MCF 10A (cell line): ENCODE measurements at regions not wholly inside any gene's neighbourhood (a gene's known extent, or its start where the extent isn't known, plus 50 kb on each side); places are given as distances from the start of the nearest gene placed in this dataset.

Experiments
- BruUV-seq: library from RNA; stranded (reverse); fragments of 400-500 nt; replicated peaks from 2 replicates; lab custom pipeline; 2021; lab: Mats Ljungman, UMichigan
- CTCF ChIA-PET: fragments of 300-600 bp; sonication (Branson Sonifier 250); formaldehyde crosslinking; extraction: SDS; loops from one replicate; lab custom pipeline; 2021; ENCODE audit warnings: antibody characterized with exemption, inconsistent platforms; lab: Yijun Ruan, JAX
- POLR2A ChIA-PET: fragments of 300-600, 350-650 bp; sonication (Branson Sonifier 250); formaldehyde crosslinking; extraction: SDS; loops from one replicate; lab custom pipeline; 2020; ENCODE audit warnings: antibody characterized with exemption, inconsistent platforms; lab: Yijun Ruan, JAX
- DNase-seq: peaks from one replicate; pipeline ENCODE4 v3.0.0-alpha.2; 2018; ENCODE audit not compliant: unreplicated experiment
- H3K27ac Mint-ChIP-seq: one replicate; pipeline ENCODE4 v1.8.0; 2022; ENCODE audit warnings: mild to moderate bottlenecking, low read depth, mixed read lengths; ENCODE audit not compliant: unreplicated experiment
- H3K27me3 Mint-ChIP-seq: one replicate; pipeline ENCODE4 v1.8.0; 2022; ENCODE audit warnings: mixed read lengths; ENCODE audit not compliant: insufficient read depth, unreplicated experiment
- H3K36me3 Mint-ChIP-seq: one replicate; pipeline ENCODE4 v1.8.0; 2022; ENCODE audit warnings: mild to moderate bottlenecking, moderate library complexity, mixed read lengths; ENCODE audit not compliant: insufficient read depth, unreplicated experiment
- H3K4me1 Mint-ChIP-seq: one replicate; pipeline ENCODE4 v1.8.0; 2022; ENCODE audit warnings: mixed read lengths; ENCODE audit not compliant: insufficient read depth, unreplicated experiment
- H3K4me3 Mint-ChIP-seq: one replicate; pipeline ENCODE4 v1.8.0; 2022; ENCODE audit warnings: mild to moderate bottlenecking, moderate library complexity, mixed read lengths; ENCODE audit not compliant: unreplicated experiment
- H3K9me3 Mint-ChIP-seq: one replicate; pipeline ENCODE4 v1.8.0; 2022; ENCODE audit warnings: mixed read lengths; ENCODE audit not compliant: unreplicated experiment
- CTCF ChIP-seq: fragments of 200-600 bp; IDR thresholded peaks from one replicate; pipeline ENCODE4 v1.8.0; 2022; ENCODE audit warnings: antibody characterized with exemption, mild to moderate bottlenecking; ENCODE audit not compliant: unreplicated experiment
- intact Hi-C: fragments of 100-400 bp; cut with micrococcal nuclease; formaldehyde crosslinking; loops from 2 replicates; pipeline ENCODE4 v1.14.1; 2022

- intact Hi-C loops, result no loop called here
- no peaks in the 10 kb centered on the region for H3K36me3 Mint-ChIP-seq
- H3K27ac Mint-ChIP-seq, result no peak overlapping the region
- no peak overlapping the region for H3K4me3 Mint-ChIP-seq
- H3K9me3 Mint-ChIP-seq, result no peaks in the 10 kb centered on the region
- POLR2A ChIA-PET, result interaction anchor here (0.6 to 0.8 kb wide), 2 partner anchors 12 to 396 kb away, joined by 3 to 5 read pairs; no protein-coding TSS in a partner anchor
- no peaks in the 10 kb centered on the region for H3K27me3 Mint-ChIP-seq
- CTCF ChIA-PET, result no interaction called here
- no TSS peak for BruUV-seq
- TF ChIP-seq CTCF, result no peak
- no peak for DNase-seq
- no peaks in the 10 kb centered on the region for H3K4me1 Mint-ChIP-seq
Observed at GRCh38 chr13:109355166-109355565, 431.2 kb downstream of the IRS2 start.

- POLR2A ChIA-PET, result no interaction called here
- Mint-ChIP-seq H3K27ac (no peak overlapping the region), H3K4me3 (no peak overlapping the region), H3K27me3 (no peaks in the 10 kb centered on the region), H3K9me3 (no peaks in the 10 kb centered on the region), H3K4me1 (peaks cover 13% of the 10 kb centered on the region), H3K36me3 (no peaks in the 10 kb centered on the region)
- CTCF ChIA-PET, result no interaction called here
- TF ChIP-seq CTCF, result no peak
- intact Hi-C loops, result no loop called here
- DNase-seq, result no peak
- no TSS peak for BruUV-seq
Observed at GRCh38 chr13:109351236-109351635, 435.1 kb downstream of the IRS2 start.

- ChIA-PET CTCF (no interaction called here), POLR2A (no interaction called here)
- H3K27me3 Mint-ChIP-seq, result no peaks in the 10 kb centered on the region
- TF ChIP-seq CTCF, result no peak
- no TSS peak for BruUV-seq
- peak; percentile 16 for DNase-seq
- peaks cover 27% of the 10 kb centered on the region for H3K4me1 Mint-ChIP-seq
- H3K4me3 Mint-ChIP-seq, result no peak overlapping the region
- no peak overlapping the region for H3K27ac Mint-ChIP-seq
- intact Hi-C loops, result no loop called here
- H3K36me3 Mint-ChIP-seq, result no peaks in the 10 kb centered on the region
- no peaks in the 10 kb centered on the region for H3K9me3 Mint-ChIP-seq
Observed at GRCh38 chr13:109348519-109349258, 437.7 kb downstream of the IRS2 start.

GRCh38 chr13:109346060-109346459, 440.3 kb downstream of the IRS2 start:
- no peak for TF ChIP-seq CTCF
- H3K36me3 Mint-ChIP-seq, result no peaks in the 10 kb centered on the region
- POLR2A ChIA-PET, result interaction anchor here (0.6 kb wide), 1 partner anchor 359 kb away, joined by 3 read pairs; no protein-coding TSS in a partner anchor
- H3K27ac Mint-ChIP-seq, result no peak overlapping the region
- no TSS peak for BruUV-seq
- no peaks in the 10 kb centered on the region for H3K27me3 Mint-ChIP-seq
- intact Hi-C loops, result no loop called here
- CTCF ChIA-PET, result interaction anchor here (0.7 kb wide), 1 partner anchor 260 kb away, joined by 3 read pairs; no protein-coding TSS in a partner anchor
- H3K4me3 Mint-ChIP-seq, result no peak overlapping the region
- H3K9me3 Mint-ChIP-seq, result no peaks in the 10 kb centered on the region
- H3K4me1 Mint-ChIP-seq, result peaks cover 27% of the 10 kb centered on the region
- DNase-seq, result no peak
